GM04503 (cell line): ENCODE measurements at regions not wholly inside any gene's neighbourhood (a gene's known extent, or its start where the extent isn't known, plus 50 kb on each side); places are given as distances from the start of the nearest gene placed in this dataset.

Source experiments
- DNase-seq: peaks from one replicate; pipeline ENCODE4 v3.0.0-alpha.2; 2012; ENCODE audit warnings: low read depth

DNA sequence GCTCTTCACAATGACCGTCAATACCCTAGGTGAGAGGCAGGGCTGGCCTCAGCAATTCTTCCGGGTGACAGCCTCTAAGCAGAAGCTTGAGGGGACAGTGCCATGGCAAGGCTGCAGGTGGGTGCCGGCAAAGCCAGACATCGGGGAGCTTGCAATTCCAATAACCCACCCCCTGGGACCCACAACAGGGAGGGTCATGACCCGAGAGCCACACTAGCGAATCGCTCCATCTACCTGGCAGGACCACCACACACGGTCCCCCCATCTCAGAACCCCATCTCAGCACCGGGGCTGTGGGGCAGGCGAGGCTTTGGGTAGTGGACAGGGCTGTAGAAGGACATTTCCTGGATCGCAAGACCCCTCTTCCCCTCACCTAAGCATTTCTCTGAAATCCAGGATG, 177.2 kb downstream of the ACKR3 start:
- no peak for DNase-seq

DNA sequence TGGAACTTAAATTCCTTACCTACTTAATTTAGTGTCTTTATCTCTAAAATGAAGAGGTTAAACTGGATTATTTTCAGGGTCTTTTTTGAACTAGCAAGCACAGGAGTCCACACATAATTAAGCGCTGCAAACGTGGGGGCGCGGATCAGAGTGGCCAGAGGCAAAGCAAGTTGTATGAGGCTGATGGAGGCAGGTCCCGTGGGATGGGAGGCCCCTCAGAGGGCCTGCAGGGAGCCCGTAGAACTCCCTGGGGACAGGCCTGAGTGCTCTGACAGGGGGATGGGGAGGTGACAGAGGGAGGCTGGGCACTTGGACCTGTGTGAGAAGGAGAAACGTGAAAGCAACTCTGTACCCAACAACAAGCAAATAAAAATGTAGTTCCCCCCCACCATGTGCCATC, 177.8 kb downstream of the ACKR3 start:
- DNase-seq = no peak

DNA sequence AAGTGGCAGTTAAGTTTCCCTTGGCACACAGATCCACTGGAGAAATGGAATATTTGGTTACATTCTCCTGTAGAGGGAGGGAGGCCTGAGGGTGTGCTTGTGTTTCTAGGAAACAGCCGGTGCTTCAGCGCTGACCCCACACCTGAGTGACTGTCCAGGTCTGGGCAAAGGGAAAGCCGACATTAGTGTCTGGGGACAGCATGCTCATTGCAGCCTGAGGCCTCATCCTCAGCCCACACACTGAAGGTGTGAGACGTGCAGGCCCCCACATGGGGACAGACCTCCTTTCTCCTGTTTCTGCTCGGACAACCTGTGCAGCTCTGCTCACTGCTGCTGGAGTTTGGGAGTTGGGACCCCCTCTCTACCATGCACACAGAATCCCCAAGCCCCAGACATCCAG, 178.3 kb downstream of the ACKR3 start:
- DNase-seq = no peak

DNA sequence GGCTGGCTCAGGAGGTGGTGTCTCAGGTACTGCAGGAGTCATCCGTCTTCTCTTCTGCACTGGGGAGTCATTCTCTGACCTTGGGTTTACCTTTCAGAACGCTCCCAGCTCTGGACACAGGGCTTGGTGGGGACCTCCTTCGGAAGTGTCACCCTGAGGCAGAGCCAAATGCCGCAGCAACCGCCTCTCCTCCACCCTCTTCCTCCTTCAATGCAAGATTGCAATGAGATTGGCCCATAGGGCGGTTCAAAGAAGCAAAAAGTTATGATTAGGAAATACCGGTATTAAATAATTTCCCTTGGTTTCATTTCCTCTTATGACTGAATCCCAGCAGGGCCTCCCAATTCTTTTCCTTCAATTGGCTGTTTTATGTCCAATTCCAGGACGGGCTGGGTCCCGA, 178.8 kb downstream of the ACKR3 start:
- no peak for DNase-seq

DNA sequence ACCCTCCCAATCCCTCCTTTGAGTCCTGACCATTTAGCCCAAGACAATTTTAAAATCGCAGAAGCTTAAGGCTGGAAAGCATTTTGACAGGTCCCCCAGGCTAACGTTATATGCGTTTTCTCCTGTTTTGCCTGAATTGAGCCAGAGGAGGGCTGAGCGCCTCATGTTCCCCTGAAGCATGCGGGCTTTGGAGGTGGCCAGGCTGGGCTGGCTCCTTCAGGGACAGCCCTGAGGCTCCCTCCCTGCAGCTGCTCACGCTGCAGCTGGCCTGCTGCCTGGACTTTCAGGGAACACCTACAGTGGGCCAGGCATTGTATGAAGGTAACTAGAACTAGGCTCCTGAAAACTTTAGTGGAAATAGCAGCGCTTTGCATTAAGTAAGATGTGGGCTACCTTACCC, 179.2 kb downstream of the ACKR3 start:
- no peak for DNase-seq

DNA sequence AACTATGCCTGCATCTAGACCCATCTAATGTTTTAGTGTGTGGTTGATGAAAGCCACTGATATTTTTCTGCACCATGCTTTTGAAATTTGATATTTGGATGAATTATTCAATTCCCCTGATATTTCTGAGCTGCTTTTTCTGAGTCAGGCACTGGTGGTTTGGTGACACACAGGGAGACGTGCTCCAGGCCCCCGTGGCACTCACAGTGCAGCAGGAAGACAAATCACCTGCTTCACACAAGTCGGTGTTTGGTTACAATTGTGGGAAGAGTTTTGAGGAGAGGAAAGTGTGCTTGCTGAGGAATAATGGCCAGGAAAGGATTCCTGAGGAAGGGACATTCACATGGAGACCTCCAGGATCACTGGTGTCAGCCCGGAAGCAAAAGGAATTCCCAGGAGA, 179.7 kb downstream of the ACKR3 start:
- DNase-seq = no peak

DNA sequence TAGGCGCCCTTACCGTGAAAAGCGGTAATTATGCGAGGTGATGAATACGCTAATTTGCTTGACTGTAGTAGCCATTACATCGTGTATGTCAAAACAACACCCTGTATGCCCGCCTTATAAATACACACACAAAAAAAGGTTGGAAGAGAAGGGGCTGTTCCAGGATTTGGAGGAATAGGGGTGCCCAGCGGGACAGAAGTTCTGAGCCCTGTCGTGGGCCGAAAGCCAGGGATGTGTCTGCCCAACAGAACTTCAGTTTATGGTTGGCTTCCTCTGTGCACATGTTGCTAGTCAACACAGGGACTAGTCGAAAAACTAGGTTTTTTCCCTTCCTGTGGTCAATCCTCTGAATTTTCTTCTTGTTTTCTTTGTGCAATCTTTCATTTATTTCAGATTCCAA, 182.5 kb downstream of the ACKR3 start:
- DNase-seq = no peak

DNA sequence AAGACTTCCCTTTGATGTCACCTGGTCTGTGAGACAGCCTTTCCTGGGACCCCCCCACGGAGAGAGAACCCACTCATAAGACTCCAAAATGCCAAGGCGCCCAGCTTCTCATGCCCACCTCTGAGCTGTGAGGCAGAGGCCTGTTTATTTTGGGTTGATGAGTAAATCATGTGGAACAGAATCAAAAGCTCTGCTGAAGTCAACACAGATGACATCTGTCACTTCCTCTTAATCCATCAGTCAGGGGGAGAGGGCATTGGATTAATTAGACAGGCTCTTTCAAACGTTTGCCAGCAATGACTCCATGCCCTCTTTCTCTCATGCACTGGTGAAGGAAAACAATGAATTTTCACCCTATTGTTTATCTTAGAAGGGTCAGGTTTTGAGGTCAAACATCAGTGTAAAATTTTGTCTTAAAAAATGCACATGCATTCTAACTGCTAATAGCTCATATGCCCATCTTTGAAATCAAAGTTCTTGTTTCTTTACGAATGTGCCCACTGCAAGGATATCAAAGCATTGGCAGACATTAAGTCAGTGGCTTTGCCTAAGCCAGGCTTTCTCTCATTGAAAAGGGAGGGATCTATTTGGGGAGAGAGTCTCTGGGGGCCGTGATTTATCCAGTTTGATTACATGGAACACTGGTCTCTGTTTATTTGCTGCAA, 184.1 kb downstream of the ACKR3 start:
- DNase-seq = no peak

DNA sequence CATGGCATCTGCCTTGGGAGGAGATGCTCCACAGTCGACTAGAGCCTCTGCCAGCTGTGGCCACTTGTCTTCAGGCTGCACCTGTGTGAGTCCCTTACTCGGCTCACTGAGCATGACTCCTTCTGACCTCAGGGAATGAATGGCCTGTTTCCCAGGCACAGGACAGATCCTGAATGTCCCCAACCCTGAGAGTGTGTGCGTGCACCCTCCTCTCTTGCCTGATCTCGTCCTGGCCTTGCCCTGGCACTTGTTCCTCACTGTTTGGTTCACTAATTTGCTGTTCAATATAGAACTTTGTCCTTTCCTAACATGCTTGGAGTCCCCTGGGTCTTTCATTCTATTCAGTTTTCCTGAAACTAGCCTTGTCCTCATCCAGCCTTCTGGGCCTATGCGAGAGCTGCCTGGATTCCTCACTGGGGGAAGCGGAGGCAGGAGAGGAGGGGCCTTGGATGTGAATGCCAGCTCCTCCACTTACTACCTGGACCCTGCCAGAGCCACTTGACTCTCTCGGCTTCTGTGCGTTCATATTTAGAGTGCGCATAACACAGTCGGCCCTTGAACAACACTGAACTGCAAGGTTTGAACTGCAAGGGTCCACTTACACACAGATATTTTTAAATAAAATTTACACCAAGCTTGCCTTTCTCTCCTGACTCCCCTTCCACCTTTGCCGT, 184.8 kb downstream of the ACKR3 start:
- no peak for DNase-seq

DNA sequence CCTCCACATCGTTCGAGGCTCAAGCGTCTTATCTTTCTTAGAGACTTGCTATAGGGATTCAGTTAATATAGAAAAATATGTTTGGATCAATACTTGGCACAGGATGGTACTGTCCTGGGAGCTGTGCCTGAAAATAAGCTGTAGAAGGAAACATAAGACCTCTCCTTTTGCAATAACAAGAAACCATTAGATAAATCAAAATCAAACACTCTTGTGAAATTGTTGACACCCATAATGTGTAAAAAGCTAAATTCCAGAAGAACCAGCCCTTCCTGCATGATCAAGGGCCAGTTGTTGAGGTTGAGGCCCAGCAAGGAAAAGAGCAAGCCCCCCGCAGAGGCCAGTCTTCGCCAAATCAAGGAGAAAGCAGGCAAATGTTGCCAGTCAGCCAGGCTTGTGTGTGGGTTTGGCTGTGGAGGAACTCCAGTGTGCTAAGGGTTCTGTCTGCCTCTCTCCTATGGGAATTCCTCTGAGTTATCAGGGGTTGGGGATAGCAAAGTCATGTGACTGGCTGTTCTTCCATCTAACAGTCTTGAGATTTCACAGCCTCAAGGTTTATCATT, 185.7 kb downstream of the ACKR3 start:
- DNase-seq = no peak

DNA sequence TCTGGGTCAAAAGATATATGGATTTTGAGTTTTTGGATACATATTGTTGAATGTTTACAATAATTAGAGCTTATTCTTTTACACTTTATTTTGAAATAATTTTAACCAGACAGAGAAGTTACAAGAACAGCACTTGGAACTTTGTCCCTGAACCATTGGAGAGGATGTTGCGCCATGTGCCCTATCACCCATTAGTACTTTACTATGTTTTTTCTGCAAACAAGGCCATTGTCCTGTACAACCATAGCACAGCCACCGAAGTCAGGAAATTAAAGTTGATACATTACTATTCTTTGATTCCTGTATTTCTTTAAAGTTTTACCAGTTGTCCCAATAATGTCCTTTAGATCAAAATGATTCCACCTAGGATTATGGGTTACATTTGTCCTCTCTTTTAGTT, 188.8 kb downstream of the ACKR3 start:
- DNase-seq = no peak

DNA sequence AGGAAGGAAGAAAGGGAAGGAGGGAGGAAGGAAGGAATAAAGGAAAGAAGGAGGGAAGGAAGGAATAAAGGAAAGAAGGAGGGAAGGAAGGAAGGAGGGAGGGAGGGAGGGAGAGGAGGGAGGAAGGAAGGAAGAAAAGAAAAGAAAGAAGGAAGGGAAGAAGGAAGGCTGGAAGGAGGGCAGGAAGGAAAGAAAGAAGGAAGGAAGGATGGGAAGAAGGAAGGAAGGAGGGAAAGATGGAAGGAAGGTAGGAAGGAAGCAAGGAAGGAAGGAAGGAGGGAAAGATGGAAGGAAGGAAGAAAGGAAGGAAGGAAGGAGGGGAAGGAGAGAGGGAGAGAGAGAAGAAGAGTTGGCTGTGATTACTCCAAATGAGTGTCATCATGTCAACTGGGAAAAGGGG, 190.6 kb downstream of the ACKR3 start:
- DNase-seq = no peak

DNA sequence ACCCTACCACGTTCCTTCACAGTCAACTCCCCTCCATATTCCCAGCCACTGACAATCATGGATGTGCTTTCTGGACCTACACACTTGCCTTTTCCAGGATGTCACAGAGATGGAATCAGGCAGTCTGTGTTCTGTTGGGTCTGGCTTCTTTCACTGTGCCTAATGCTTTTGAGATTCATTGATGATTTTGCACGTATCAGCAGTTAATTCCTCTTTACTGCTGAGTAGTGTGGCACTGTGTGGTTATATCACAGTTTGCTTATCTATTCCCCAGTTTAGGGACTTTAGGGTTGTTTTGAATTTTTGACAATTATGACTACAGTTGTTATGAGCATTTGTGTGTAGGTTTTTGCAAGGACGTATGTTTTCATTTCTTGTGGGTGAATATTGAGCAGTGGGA, 191.7 kb downstream of the ACKR3 start:
- no peak for DNase-seq

DNA sequence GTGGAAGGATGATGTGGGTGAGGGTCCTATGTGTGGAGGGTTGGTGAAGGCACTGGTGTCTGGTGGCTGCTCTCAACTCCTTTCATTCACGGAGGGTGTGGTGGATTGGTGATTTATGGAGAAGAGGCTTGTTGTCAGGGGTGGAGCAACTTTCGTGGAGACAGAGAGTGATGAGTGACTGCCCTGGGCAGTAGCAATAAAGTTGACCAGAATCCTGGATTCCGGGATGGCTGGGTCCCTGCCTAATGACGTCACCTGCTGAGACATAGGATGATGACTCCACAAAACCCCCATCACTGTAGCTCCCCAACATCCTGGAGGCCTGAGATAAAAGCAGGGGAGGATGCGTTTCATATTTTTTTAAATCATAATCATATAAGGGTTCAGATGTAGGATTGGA, 193.0 kb downstream of the ACKR3 start:
- DNase-seq = no peak

DNA sequence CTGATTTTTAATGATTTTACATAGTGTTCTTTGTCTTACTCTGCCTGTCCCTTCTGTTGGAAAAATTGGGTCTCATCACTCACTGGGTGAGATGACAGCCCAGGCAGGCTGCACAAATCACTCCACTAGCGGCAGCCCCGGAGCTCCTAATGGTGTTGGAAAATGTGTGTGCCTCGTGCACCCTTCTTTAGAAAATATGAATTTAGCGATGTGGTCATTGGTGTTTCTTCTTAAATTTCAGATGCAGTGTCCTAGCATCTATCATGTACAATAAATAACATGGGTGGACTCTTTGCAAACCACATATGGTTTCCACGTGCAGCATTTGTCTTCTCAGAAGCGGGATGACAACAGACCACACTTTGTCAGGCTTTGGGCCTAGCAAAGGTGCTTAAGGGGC, 194.2 kb downstream of the ACKR3 start:
- DNase-seq = no peak

DNA sequence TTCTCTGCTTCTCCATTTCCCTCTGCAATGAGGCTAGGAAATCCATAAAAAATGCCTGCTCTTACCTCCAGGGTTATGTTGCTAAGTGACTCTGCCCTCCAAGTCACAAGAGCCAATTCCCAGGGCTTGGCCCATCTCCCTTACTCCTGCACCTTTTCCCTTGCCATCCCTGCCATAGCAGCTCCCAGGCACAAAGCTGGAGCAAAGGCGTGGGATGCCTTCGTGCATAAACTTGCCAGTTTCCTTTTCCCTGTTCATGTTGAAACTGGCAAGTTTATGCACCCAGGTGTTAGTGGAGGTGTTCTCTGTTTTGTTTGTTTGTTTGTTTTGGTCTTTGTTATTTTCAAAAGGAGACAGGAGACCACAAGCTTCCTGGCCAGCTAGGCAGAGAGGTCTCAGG, 195.1 kb downstream of the ACKR3 start:
- no peak for DNase-seq

DNA sequence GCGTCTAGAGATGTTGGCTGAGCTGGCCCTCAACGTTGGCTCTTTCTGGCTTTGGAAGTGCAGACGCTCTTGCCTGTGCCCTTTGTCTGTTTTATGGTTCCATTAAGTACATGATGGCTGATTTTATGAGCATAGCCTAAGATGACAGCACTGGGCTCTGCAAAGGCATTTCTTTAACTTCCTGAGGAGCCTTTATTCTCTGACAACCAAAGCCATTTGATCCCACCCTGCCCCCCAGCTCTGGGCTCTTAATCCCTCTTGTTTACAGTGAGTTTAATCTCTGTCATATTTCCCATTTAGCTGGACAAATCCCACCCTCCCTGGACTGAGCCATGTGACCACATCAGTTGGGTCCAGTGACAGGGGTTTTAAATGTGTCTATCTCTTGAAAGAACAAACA, 195.9 kb downstream of the ACKR3 start:
- DNase-seq = no peak

DNA sequence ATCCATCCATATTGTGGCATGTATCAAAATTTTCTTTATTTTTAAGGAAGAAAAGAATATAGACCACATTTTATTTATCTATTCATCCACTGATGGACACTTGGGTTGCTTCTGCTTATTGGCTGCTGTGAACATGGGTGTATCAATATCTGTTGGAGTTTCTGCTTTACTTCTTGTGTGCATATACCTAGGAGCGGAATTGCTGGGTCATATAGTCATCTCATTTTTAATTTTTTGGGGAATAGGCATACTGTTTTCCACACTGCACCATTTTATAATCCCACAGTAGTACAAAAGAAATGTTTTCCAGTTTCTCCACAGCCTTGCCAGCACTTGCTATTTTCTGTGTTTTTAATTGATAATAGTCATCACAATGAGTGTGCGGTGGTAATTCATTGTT, 197.2 kb downstream of the ACKR3 start:
- no peak for DNase-seq

DNA sequence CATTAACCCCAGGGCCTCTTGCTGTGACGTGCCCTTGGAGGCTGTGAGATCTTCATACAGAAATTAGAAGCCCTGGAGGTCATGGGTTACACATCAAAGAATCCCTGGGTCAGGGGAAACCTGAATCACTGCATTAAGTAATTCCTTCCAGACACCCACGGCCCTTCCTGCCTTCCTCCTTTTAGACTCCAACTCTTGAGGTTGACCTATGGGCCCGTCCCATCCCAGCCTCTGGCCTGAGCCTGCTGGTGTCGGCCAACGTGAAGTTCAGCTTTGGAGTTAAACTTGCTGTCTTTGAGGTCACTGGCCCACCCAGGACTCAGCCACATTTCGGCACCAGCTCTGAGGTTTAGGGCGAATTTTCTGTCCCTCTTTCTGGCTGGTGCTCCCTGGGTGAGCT, 198.3 kb downstream of the ACKR3 start:
- DNase-seq = no peak

DNA sequence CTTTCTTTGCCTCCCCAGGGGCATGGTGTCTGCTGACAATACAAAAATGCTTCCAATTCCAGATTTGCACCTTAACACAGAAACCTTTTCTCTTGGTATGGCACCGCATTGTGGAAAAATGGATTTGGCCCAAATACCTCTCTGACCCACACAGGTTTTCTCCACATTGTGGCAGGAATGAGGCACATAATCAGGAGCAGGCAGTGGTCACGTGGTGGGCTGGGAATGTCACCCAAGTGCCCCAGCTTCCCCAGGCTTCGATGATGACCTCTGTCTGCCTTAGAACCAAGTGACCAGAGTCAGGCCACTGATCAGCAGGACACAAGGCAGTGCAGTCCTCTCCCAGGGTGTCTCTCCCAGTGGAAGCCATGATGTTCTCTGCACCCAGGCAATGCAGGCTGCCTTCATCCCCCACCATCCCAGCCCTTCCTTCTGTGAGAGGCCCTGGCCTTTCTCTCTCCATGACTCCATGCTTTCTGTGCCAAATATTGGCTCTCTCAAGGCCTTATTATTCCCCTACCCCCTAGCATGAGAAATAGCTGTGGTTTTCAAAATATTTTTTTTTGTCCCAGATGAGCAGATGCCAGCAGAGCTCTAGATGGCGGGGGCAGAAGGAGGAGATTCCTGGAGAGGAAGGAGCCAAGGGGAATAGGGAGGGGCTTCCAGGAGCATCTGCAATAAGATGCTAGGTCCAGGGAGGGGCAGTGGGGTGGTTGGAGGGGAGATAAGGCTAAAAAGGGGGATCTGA, 198.9 kb downstream of the ACKR3 start:
- DNase-seq = peak; percentile 74

DNA sequence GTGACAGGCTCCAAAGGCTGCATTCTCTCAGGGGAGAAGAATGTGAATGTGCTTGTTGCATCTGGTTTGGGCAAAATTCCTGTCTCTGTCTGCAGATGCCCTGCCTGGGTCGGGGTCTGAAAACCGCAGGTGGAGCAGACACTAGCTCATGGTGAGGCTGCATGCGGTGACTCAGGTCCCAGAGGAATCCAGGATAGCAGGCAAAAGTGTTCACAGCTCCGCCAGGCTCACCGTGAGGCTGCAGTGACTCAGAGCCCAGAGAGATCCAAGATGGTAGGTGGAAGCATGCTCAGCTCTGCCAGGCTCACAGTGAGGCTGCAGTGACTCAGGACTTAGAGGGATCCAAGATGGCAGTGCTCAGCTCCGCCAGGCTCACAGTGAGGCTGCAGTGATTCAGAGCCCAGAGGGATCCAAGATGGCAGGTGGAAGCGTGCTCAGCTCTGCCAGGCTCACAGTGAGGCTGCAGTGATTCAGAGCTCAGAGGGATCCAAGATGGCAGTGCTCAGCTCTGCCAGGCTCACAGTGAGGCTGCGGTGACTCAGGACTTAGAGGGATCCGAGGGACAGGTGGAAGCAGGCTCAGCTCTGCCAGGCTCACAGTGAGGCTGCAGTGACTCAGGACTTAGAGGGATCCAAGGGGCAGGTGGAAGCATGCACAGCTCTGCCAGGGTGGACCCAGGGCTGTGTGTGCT, 200.5 kb downstream of the ACKR3 start:
- peak; percentile 94 for DNase-seq

DNA sequence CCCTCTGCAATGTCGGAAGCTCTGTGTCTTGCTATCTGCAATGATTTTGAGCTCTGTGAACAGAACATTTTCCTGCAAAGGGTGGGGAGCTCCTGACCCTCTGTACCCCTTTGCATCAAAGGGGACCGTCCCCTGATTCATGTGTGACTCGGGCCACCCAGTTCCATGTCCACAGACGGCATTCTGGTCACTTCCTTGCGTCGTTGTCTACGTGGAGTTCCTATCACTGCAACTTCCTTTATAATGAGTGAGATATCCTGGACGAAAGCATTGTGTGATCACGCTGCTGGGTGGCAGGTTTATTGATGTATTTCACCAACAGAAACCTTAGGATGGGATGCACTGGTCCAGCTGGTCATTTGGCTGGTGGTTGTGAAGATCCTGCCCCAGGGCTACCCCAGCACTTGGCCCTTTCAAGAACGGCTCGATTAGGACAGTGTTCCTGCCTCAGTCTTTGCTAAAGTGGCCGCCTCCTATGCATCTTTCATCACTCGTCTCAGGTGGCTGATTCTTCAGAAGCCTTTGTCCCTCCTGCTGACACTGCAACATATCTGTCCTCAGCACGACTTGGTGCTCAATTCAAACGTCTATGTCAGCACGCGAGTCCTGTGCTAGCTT, 202.7 kb downstream of the ACKR3 start:
- no peak for DNase-seq
